ENCODE measurements at regions not wholly inside any gene's neighbourhood (a gene's known extent, or its start where the extent isn't known, plus 50 kb on each side); places are given as distances from the start of the nearest gene placed in this dataset.
A peak's percentile ranks its signal among the peaks of the same experiment; 100 is the strongest.
"Not testable (repeated sequence)": the region's sequence is repeated elsewhere in the genome, so short reads cannot be mapped to it uniquely, and the experiment has no call there.

DNA sequence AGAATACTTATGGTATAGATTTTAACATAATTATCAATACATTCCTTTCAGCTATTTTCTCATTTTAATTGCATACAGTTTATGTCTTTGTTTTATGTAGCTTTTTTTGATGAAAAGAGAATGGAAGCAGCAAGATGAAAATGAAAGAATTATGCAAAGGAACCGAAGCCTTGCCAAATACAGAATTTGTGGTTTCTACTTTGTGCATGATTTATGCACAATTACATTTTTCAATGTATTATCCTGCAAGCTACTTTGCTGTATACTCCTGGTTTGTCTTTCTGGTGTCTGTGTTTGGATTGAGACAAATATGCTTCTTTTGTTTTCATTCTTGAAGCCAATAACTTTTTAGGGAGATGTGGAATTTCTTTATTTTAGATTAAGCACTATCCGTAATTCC, 1642.6 kb upstream of the CELF4 start:
- DNase-seq: peak; percentile 20

DNA sequence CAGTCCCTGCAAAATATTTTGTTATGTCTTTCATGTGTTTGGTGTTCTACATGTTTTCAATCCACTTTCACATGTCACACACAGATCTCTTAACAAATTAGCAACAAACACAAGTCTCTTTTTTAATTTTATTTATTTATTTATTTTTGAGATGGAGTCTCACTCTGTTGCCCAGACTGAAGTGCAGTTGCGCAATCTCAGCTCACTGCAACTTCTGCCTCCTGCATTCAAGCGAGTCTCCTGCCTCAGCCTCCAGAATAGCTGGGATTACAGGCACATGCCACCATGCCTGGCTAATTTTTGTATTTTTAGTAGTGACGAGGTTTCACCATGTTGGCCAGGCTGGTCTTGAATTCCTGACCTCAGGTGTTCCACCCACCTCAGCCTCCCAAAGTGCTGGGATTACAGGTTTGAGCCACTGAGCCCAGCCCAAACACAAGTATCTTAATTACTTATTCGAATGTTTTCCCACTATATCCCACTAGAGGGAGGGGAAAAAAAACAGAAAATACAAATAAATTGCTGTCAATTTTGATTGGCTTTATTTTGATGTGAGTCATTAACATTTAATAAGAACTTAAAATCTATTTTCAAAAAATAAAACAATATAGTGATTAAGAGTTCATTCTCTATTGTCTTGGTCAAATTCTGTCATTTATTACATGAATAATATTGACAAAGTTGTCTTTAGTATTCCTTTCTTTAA, 1641.0 kb upstream of the CELF4 start:
- DNase-seq: not testable (repeated sequence)

- peak; percentile 5 for DNase-seq
Measured at GRCh38 chr18:39205565-39206195, 1640.1 kb upstream of the CELF4 start.

DNA sequence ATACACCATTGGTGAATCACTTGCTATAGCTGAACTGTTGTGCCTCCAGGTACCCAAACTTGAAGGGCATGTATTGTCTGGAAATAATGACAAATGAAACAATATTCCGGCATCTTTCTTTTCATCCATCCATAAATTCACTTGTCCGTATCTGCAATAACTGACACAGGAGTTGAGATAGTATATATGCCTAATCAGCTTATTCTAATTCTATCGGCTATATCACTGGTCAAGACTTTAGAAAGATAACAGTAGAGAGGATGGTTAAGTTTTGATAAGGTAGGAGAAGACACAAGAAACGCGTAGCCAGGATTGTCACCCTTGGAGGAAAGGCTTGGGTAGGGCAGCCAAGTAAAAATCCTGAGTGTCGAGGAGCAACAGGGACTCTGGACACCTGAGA, 1634.6 kb upstream of the CELF4 start:
- no peak for DNase-seq

- no peak for DNase-seq
Measured at GRCh38 chr18:39199231-39199855, 1633.7 kb upstream of the CELF4 start.

- DNase-seq: peak; percentile 1
Measured at GRCh38 chr18:39198376-39198775, 1632.8 kb upstream of the CELF4 start.

DNA sequence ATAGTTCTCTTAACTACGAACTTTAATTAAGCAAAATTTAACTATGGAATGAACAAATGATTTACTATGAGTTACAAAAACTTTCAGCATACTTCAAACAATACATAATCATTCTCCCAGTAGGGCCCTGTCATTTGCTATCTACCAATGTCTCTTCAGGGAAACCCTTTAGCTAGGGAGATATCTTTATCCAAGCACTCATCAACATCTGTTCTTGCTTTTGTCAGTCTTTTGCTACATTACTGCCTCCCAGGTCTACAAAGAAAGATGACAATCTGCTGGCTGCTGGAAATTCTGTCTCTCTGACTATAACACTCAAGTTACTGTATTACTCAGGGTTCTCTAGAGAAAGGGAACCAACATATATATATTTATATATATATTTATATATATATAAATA, 1626.3 kb upstream of the CELF4 start:
- no peak for DNase-seq

DNA sequence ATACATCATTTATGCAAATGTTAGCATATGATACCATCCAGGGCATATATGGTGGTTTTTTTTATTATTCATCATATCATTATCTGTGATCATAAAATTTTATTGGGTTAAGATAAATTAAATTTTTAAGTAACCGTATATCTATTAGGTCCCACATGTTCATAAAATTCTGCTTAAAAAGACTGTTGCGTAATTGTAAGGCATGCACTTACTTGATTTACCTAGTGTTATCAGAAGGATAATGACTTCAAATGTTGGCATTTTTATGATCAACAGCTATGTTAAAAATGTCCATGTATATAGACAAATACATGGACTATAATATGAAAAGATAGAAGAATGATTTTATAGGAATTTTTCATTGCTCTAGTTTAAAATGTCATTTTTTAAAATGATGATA, 1625.5 kb upstream of the CELF4 start:
- no peak for DNase-seq

- no peak for DNase-seq
Measured at GRCh38 chr18:39190508-39190907, 1624.9 kb upstream of the CELF4 start.

GRCh38 chr18:39188278-39188677, 1622.7 kb upstream of the CELF4 start:
- no peak for DNase-seq

- DNase-seq: no peak
Measured at GRCh38 chr18:39186008-39186407, 1620.4 kb upstream of the CELF4 start.

DNA sequence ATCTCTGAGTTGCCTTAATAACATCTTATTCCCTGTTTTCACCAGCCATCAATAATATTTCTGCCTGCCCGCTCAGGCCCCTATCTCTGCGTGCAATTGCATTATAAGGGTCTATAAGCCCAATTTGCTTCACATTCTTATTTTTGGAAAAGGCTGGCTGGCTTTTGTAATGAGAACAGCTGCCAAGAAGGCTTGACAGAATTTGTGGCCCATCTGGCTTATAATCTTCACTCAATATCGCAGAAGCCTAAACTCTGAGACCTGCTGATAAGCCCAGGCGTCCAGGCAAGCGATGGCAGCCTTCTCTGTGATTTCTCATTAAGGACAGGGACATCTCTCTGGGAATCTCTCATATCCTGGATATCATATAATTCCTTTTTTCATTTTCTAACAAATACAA, 1618.6 kb upstream of the CELF4 start:
- no peak for DNase-seq

- no peak for DNase-seq
Measured at GRCh38 chr18:39178166-39178565, 1612.6 kb upstream of the CELF4 start.

- no peak for DNase-seq
Measured at GRCh38 chr18:39172695-39173421, 1607.3 kb upstream of the CELF4 start.

- DNase-seq: no peak
Measured at GRCh38 chr18:39168723-39169122, 1603.1 kb upstream of the CELF4 start.

- no peak for DNase-seq
Measured at GRCh38 chr18:39167990-39168389, 1602.4 kb upstream of the CELF4 start.

DNA sequence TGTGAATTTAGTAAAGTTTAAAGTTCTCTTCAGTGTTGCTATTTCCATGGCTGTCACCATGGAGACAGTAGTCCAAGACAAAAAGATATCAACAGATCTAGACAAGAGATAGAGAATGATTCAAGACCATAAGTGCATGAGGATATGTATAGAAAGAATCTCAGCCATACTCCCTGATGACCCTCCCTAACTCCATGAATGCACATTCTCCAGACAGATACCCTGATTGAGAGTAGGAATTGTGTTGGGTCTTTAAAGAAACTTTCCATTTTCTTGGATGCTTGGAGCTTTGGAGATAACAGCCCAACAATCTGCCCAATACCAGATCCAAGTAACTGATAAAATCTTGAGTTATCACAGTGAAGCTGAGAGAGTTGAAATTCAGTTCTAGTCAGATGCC, 1601.2 kb upstream of the CELF4 start:
- no peak for DNase-seq

DNA sequence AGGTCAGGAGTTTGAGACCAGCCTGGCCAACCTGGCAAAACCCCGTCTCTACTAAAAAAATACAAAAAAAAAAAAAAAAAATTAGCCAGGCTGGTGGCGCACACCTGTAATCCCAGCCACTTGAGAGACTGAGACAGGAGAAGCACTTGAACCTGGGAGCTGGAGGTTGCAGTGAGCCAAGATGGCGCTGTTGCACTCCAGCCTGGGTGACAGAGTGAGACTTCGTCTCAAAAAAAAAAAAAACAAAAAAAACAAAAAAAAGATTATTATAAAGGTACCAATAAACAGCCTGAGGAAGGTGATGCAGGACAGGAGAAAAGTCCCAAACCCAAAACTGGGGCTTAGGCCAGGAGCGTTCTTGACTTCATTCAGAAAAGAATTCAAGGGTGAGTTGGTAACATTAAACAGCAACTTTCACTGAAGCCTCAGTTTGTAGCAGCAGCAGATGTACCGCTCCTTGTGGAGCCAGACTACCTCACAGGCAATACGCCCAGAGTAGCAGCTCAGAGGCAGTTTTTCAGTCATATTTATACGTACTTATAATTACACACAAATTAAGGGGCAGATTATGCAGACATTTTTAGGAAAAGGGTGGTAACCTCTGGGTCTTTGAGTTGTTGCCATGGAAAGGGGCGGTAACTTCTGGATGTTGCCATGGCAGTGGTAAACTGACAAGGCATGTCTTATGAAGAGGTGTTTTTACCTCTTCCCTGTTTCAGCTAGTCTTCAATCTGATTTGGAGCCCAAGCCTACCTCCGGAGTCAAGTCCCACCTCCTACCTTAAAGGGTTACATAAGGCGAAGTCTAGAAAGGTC, 1596.6 kb upstream of the CELF4 start:
- DNase-seq: no peak

DNA sequence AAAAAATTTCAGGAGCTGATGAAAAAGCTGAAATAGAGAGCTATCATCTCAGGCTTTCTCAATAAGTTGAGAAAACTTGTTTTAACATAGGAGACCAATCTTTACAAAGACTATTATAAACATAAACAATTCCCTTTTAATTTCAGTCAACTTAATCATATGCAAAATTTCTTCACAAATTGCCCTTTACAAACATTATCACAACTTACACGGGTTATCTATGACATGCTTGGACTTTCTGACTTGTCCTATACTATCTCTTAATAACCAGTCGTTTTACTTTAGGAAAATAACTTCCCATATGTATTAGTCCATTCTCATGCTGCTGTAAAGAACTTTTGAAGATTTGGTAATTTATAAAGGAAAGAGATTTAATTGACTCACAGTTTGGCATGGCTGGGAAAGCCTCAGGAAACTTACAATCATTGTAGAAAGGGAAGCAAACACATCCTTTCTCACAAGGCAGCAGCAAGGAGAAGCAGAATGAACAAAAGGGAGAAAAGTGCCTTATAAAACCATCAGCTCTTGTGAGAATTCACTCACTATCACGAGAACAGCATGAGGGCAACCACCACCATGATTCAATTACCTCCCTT, 1583.7 kb upstream of the CELF4 start:
- DNase-seq: peak; percentile 9

GRCh38 chr18:39134255-39134654, 1568.7 kb upstream of the CELF4 start:
- no peak for DNase-seq

- DNase-seq: not testable (repeated sequence)
Measured at GRCh38 chr18:39127538-39127937, 1561.9 kb upstream of the CELF4 start.

DNA sequence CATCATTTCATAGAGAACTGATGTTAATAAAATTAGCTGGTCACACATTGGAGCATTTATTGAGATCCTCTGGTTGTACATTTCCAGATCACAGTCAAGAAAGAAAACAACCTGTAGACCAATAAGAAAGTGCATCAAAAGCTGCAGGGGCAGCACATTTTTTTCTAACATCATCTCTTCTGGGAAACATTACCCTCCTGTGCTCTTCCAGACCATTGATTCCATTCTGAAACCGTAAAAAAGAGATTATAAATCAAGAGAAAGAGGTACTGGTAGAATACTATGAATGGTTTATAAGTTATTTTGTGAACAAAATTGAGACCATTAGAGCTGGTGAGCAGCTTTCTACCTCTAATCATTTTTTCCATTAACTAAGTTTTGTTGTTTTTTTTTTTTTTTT, 1548.2 kb upstream of the CELF4 start:
- no peak for DNase-seq
